Heart right ventricle (tissue), 16 donors: ENCODE measurements at regions not wholly inside any gene's neighbourhood (a gene's known extent, or its start where the extent isn't known, plus 50 kb on each side); places are given as distances from the start of the nearest gene placed in this dataset.
"Not testable (repeated sequence)": the region's sequence is repeated elsewhere in the genome, so short reads cannot be mapped to it uniquely, and the experiment has no call there.

Experiments
- ATAC-seq, 8 donors: fragments of 200-7000 bp; cut with Tn5 transposase; one replicate each; pipeline ENCODE4 v1.9.1; 2020; ENCODE audit warnings: mild to moderate bottlenecking in 8 of 8, moderate library complexity in 8 of 8, moderate number of reproducible peaks in 1 of 8
- DNase-seq, 2 donors: peaks; one replicate each; pipeline ENCODE4 v3.0.0-alpha.2; 2020
- H3K27ac ChIP-seq, 10 donors: fragments of 200-600 bp; sonication (generic) in 2 of 10; one replicate each; pipeline versions ENCODE4 v1.5.0 to v1.8.0; 2020 to 2022; ENCODE audit warnings: mild to moderate bottlenecking in 3 of 10
- H3K27me3 ChIP-seq, 7 donors: fragments of 200-600 bp; one replicate each; pipeline ENCODE4 v1.8.0; 2021 to 2022; ENCODE audit warnings: mild to moderate bottlenecking in 2 of 7
- H3K36me3 ChIP-seq, 9 donors: fragments of 200-600 bp; sonication (generic) in 1 of 9; one replicate each; pipeline versions ENCODE4 v1.5.0 to v1.8.0; 2020 to 2022; ENCODE audit warnings: mild to moderate bottlenecking in 2 of 9
- H3K4me1 ChIP-seq, 9 donors: fragments of 200-600 bp; sonication (generic) in 1 of 9; one replicate each; pipeline versions ENCODE4 v1.5.0 to v1.8.0; 2020 to 2022; ENCODE audit warnings: mild to moderate bottlenecking in 4 of 9
- H3K4me3 ChIP-seq, 10 donors: fragments of 200-600 bp; sonication (generic) in 2 of 10; one replicate each; pipeline versions ENCODE4 v1.5.0 to v1.8.0; 2020 to 2022; ENCODE audit warnings: mild to moderate bottlenecking in 7 of 10, moderate library complexity in 2 of 10
- H3K9me3 ChIP-seq, 11 donors: fragments of 200-600 bp in 10 of 11; sonication (generic) in 2 of 11; one replicate each; pipeline versions ENCODE4 v1.5.0 to v1.8.0; 2013 to 2022; ENCODE audit warnings: mild to moderate bottlenecking in 2 of 11, control low read depth in 1 of 11, moderate library complexity in 1 of 11
- CTCF ChIP-seq, 9 donors: fragments of 200-600 bp; sonication (generic) in 2 of 9; IDR thresholded peaks; one replicate each; pipeline versions ENCODE4 v1.5.0 to v1.8.0; 2021 to 2022; ENCODE audit warnings: antibody characterized with exemption in 9 of 9, mild to moderate bottlenecking in 5 of 9, moderate library complexity in 1 of 9
- WGBS, 2 donors: extraction: QIAGEN DNeasy Blood & Tissue Kit; methylation state at CpG; one replicate each; pipeline ENCODE4 v1.1.7; 2013; ENCODE audit warnings: inconsistent platforms in 1 of 2; 5-methylcytosine and 5-hydroxymethylcytosine counted together
- intact Hi-C, 10 donors: fragments of 100-400 bp; cut with DNase I; formaldehyde crosslinking; loops; one replicate each; pipeline versions ENCODE4 v1.11.1 to v1.14.2; 2022
- donor health status: Arrhythmogenic right ventricular cardiomyopathy.
- donor health status: ischemic (EF 13 %, LVEDD 7.1; RV severe dilation, severe dysfunction).
- donor health status: healthy with polysubstance abuse.
- donor health status: DM: no; HTN: yes; CAD: no.
- donor health status: DM: no; HTN: no; CAD: no.
- donor health status: ischemic (EF 25% LVEDD 6.9; RV normal size, moderate dysfunction).
- donor health status: ischemic (EF 25% LVEDD 5.7; RV mildly dilated, moderate dysfunction).
- donor health status: healthy.
- donor health status: DM: yes; HTN: yes; CAD: no.
- donor health status: Ischemic cardiomyopathy.
- donor health status: ischemic (EF 35%, LVEDD 5.7; RV mildly dilated, moderate dysfunction).
- donor health status: nonischemic (EF 11% LVEDD 7.7; RV severe dilation, severe dysfunction).
- donor health status: DM: yes; HTN: yes; CAD: no.
- donor health status: PGD.
- donor health status: ischemic (EF 29% LVEDD 5.4; RV normal size, mild dysfunction).
- donor health status: nonischemic (EF 23%, LVEDD 6.1; RV moderate dilation, normal function).

- TF ChIP-seq CTCF (IDR thresholded peaks at IDR 0.05), result no peak
- WGBS, 2 donors, result 32 to 38% methylated on average over 6 of the region's 6 CpGs
- Histone ChIP-seq H3K9me3 (no peaks in the 10 kb centered on the region), H3K27me3 (no peaks in the 10 kb centered on the region), H3K4me1 (peaks cover 0 to 48% (median 19%) of the 10 kb centered on the region in 9 donors), H3K36me3 (no peaks in the 10 kb centered on the region), H3K27ac (peak overlapping the region; percentile 79 to 97 (median 94)), H3K4me3 (no peak overlapping the region)
- DNase-seq (no peak), ATAC-seq (peak; percentile 53 to 89 (median 78))
- intact Hi-C loops, result loop anchor here in 4 of 10 donors (2.0 to 10.0 kb wide), 5 partner anchors 17 to 153 kb away; partner anchors contain the start of gene EGLN3 (in 1 of the 4)
These were observed 130.8 kb upstream of the EGLN3 start for GRCh38 chr14:34081576-34082136.

DNA sequence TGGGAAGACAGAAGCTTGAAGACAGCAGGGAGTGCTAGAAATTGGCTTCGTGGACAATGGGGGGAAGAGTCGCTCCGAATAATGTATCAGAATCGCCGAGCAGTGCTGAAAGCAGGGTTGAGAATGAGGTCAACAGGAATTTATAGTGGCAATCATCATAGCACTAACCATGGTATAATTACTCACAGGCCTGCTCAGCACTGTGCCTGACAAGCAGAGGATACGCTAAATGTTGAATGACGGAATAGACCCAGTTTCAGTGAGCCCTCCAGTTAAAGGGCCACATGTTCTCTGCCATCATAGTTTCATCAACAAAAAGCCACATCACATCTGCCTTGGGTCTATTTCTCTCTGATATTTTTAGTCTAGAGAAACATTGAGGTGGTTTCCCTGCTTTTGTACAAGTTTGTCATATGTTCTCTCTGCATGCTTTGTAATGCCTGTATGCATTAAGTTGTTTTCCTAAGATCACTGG is 130.3 kb upstream of the EGLN3 start:
- WGBS, 2 donors, result 37 to 48% methylated on average over 7 of the region's 7 CpGs
- Histone ChIP-seq H3K9me3 (no peaks in the 10 kb centered on the region), H3K27ac (peak overlapping the region; percentile 79 to 97 (median 94)), H3K27me3 (no peaks in the 10 kb centered on the region), H3K4me3 (no peak overlapping the region), H3K4me1 (peaks cover 0 to 48% (median 19%) of the 10 kb centered on the region in 9 donors), H3K36me3 (no peaks in the 10 kb centered on the region)
- intact Hi-C loops, result loop anchor here in 4 of 10 donors (2.0 to 10.0 kb wide), 5 partner anchors 16 to 154 kb away; partner anchors contain the start of gene EGLN3 (in 1 of the 4)
- no peak for TF ChIP-seq CTCF (IDR thresholded peaks at IDR 0.05)
- ATAC-seq (peak; percentile 89 to 97 (median 94)), DNase-seq (peak in 1 of 2 donors; percentile 61)

GRCh38 chr14:34079643-34080042 is 128.8 kb upstream of the EGLN3 start:
- peak overlapping the region in 8 of 10 donors; percentile 75 to 97 (median 94) for H3K27ac ChIP-seq
- ATAC-seq, result not testable (repeated sequence)

DNA sequence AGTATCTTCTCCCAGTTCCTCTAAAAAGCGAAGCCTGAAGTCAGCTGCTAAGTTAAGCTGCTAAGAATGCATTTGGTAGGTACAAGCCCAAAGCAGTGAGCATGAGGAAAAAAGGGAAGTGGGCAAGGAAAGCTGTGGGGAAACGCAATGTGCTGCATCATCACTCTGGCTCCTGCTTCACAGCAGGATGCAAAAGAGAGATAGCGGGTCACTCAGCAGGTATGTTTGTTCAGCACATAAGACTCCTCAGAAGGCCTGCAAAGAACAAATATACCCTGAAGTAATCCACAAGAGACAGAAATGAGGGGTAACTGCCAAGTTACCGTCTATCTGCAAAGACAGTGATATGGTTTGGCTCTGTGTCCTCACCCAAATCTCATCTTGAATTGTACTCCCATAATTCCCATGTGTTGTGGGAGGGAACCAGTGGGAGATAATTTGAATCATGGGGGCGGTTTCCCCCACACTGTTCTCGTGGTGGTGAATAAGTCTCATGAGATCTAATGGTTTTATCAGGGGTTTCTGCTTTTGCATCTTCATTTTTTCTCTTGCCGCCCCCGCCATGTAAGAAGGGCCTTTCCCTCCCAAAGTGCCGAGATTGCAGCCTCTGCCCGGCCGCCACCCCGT is 127.4 kb upstream of the EGLN3 start:
- Histone ChIP-seq H3K27ac (peak overlapping the region in 4 of 10 donors; percentile 15 to 35 (median 26)), H3K4me1 (peaks cover 0 to 42% (median 13%) of the 10 kb centered on the region in 9 donors), H3K4me3 (no peak overlapping the region), H3K27me3 (no peaks in the 10 kb centered on the region), H3K9me3 (no peaks in the 10 kb centered on the region), H3K36me3 (no peaks in the 10 kb centered on the region)
- TF ChIP-seq CTCF (IDR thresholded peaks at IDR 0.05), result no peak
- WGBS, 2 donors, result 77 to 84% methylated on average over 12 of the region's 12 CpGs
- DNase-seq (no peak), ATAC-seq (no peak)
- intact Hi-C loops, result no loop called here

More at GRCh38 chr14:34079643-34080042, 128.8 kb upstream of the EGLN3 start:
- not testable (repeated sequence) for H3K36me3 ChIP-seq, H3K9me3 ChIP-seq, H3K4me3 ChIP-seq, H3K27me3 ChIP-seq, DNase-seq
- 98% methylated on average over 2 of the region's 4 CpGs for WGBS, 2 donors
- H3K4me1 ChIP-seq, result peaks cover 0 to 53% (median 19%) of the 10 kb centered on the region in 9 donors
- intact Hi-C loops, result loop anchor here in 4 of 10 donors (2.0 to 10.0 kb wide), 5 partner anchors 15 to 155 kb away; partner anchors contain the start of gene EGLN3 (in 1 of the 4)
